ENCODE measurements at regions not wholly inside any gene's neighbourhood (a gene's known extent, or its start where the extent isn't known, plus 50 kb on each side); places are given as distances from the start of the nearest gene placed in this dataset.
"Not testable (repeated sequence)": the region's sequence is repeated elsewhere in the genome, so short reads cannot be mapped to it uniquely, and the experiment has no call there.

DNA sequence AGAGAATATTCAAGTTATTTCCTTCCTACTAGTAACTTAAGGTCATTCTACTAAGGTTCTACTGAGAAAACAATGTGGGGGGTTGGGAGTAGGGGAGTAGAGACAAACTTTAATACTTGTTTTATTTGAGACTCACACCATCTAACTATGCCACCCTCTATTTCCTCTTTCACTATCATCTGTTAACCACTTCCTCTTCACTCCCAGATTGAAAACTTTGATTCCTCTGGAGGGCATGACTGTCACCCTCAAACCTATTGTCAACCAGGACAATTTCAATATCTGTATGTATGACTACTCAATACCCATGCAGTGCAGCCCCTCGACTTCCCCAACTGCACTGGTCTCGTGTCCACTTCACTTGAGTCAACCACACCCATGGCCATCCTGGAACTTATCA lies 165.6 kb upstream of the POGK start:
- no peak overlapping the region for H3K27ac ChIP-seq (ENCODE audit: low read depth, low read length)
- H3K27me3 ChIP-seq (ENCODE audit: control insufficient read depth, insufficient read depth, low read length): no peaks in the 10 kb centered on the region
- no peak overlapping the region for H3K9ac ChIP-seq (ENCODE audit: low read length)
- no peak overlapping the region for H3K4me3 ChIP-seq (ENCODE audit: low read depth, low read length)
- H3K36me3 ChIP-seq (ENCODE audit: control insufficient read depth, insufficient read depth, low read length): no peaks in the 10 kb centered on the region
- H3K4me1 ChIP-seq (ENCODE audit: control insufficient read depth, insufficient read depth, low read length): no peaks in the 10 kb centered on the region
- no peaks in the 10 kb centered on the region for H3K9me3 ChIP-seq (ENCODE audit: control insufficient read depth, insufficient read depth, low read depth, low read length)

DNA sequence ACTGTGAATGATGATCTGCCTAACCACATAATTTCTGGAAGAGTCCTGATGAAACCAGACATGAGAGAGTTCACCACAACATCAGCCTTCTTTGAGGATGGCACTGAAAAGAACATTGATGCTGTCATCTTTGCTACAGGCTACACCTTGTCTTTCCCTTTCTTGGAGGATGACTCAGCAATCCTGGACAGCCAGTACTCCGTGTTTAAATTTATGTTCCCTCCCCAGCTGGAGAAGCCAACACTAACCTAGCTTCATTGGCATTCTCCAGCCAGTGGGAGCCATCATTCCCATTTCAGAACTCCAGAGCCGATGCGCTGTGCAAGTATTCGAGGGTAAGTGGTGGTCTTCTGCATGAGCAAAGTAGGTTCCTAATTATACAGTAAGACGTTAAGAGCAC lies 164.1 kb upstream of the POGK start:
- no peaks in the 10 kb centered on the region for H3K4me1 ChIP-seq (ENCODE audit: control insufficient read depth, insufficient read depth, low read length)
- H3K4me3 ChIP-seq (ENCODE audit: low read depth, low read length): no peak overlapping the region

DNA sequence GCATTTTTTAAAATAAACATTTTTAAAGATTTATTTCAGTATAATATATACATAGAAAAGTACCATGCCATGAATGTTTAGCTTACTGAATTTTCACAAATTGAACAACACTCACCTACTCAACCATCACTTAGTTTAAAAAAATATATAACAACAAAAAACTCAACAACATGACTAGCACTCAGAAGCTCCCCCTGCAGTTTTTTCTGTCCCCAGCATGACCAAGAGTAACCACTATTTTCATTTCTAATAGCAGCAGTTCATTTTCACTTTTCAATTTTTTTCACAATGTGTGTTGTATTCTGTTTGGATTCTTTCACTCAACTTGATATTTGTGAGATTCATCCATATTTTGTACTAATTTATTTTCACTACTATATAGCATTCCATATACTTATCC lies 162.3 kb upstream of the POGK start:
- no peak overlapping the region for H3K9ac ChIP-seq (ENCODE audit: low read length)
- H3K27ac ChIP-seq (ENCODE audit: low read depth, low read length): no peak overlapping the region
- no peaks in the 10 kb centered on the region for H3K4me1 ChIP-seq (ENCODE audit: control insufficient read depth, insufficient read depth, low read length)
- no peaks in the 10 kb centered on the region for H3K36me3 ChIP-seq (ENCODE audit: control insufficient read depth, insufficient read depth, low read length)
- H3K9me3 ChIP-seq (ENCODE audit: control insufficient read depth, insufficient read depth, low read depth, low read length): no peaks in the 10 kb centered on the region
- no peak overlapping the region for H3K4me3 ChIP-seq (ENCODE audit: low read depth, low read length)
- H3K27me3 ChIP-seq (ENCODE audit: control insufficient read depth, insufficient read depth, low read length): no peaks in the 10 kb centered on the region

More for the DNA sequence above, 164.1 kb upstream of the POGK start:
- H3K36me3 ChIP-seq (ENCODE audit: control insufficient read depth, insufficient read depth, low read length): no peaks in the 10 kb centered on the region
- no peak overlapping the region for H3K9ac ChIP-seq (ENCODE audit: low read length)
- no peaks in the 10 kb centered on the region for H3K9me3 ChIP-seq (ENCODE audit: control insufficient read depth, insufficient read depth, low read depth, low read length)
- H3K27ac ChIP-seq (ENCODE audit: low read depth, low read length): no peak overlapping the region
- H3K27me3 ChIP-seq (ENCODE audit: control insufficient read depth, insufficient read depth, low read length): no peaks in the 10 kb centered on the region

DNA sequence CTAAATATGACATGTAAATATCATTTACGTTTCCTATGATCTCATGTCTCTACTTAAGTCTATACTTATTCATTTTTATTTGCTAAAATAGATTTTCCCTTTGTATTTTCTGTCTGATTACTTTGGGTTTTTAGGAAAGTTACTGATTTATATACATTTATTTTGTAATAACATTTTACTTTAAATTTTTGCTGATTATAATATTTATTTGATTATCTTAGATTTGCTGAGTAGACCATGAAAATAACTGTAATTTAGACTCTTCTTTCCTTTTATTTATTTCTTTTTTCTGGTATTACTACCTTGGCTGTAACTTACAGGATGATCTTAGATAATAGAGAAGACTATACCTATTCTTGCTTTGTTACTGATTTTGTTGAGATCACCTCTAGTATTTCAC lies 159.9 kb upstream of the POGK start:
- Histone ChIP-seq H3K36me3 (ENCODE audit: control insufficient read depth, insufficient read depth, low read length) (no peaks in the 10 kb centered on the region), H3K4me1 (ENCODE audit: control insufficient read depth, insufficient read depth, low read length) (no peaks in the 10 kb centered on the region), H3K27me3 (ENCODE audit: control insufficient read depth, insufficient read depth, low read length) (no peaks in the 10 kb centered on the region), H3K4me3 (ENCODE audit: low read depth, low read length) (no peak overlapping the region), H3K9me3 (ENCODE audit: control insufficient read depth, insufficient read depth, low read depth, low read length) (no peaks in the 10 kb centered on the region), H3K9ac (ENCODE audit: low read length) (no peak overlapping the region), H3K27ac (ENCODE audit: low read depth, low read length) (no peak overlapping the region)

DNA sequence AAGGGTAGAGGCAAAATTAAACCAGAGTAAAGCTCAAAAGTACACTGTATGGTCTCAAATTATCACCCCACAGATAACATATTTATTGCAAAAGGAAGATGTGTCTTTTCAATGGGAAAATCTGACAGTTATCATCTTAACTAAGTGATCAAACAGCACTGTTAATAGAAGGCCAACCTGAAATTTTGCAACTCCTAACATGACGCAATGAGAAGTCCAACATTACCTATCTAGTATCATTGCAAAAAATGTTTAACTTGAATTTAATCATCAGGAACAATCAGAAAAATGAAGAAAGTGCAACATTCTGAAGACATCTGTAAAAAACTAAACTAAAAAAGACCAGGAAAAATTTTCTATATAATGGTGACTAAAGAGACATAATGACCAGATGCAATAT lies 156.7 kb upstream of the POGK start:
- H3K4me3 ChIP-seq (ENCODE audit: low read depth, low read length): no peak overlapping the region
- H3K27ac ChIP-seq (ENCODE audit: low read depth, low read length): no peak overlapping the region
- H3K4me1 ChIP-seq (ENCODE audit: control insufficient read depth, insufficient read depth, low read length): no peaks in the 10 kb centered on the region
- H3K9ac ChIP-seq (ENCODE audit: low read length): no peak overlapping the region
- no peaks in the 10 kb centered on the region for H3K27me3 ChIP-seq (ENCODE audit: control insufficient read depth, insufficient read depth, low read length)
- H3K36me3 ChIP-seq (ENCODE audit: control insufficient read depth, insufficient read depth, low read length): no peaks in the 10 kb centered on the region
- H3K9me3 ChIP-seq (ENCODE audit: control insufficient read depth, insufficient read depth, low read depth, low read length): peaks cover 4% of the 10 kb centered on the region; the same call in 1 of the 2 replicates

DNA sequence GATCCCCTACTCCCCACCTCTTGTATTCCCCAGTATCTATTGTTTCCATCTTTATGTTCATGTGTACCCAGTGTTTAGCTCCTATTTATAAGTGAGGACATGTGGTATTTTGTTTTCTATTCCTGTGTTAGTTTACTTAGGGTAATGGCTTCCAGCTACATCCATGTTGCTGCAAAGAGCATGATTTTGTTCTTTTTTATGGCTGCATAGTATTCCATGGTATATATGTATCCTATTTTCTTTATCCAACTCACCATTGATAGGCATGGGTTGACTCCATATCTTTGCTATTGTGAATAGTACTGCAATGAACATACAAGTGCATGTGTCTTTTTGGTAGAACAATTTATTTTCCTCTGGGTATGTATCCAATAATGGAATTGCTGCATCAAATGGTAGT lies 154.6 kb upstream of the POGK start:
- H3K27ac ChIP-seq (ENCODE audit: low read depth, low read length): not testable (repeated sequence)

DNA sequence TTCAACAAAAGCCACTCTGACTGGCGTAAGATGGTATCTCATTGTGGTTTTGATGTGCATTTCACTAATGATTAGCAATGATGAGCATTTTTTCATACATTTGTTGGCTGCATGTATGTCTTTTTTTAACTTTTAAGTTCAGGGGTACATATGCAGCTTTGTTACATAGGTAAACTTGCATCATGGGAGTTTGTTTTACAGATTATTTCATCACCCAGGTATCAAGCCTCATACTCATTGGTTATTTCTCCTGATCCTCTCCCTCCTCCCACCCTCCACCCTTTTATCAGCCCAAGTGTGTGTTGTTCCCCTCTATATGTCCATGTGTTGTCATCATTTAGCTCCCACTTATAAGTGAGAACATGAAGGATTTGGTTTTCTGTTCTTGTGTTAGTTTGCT lies 154.1 kb upstream of the POGK start:
- no peak overlapping the region for H3K9ac ChIP-seq (ENCODE audit: low read length)
- H3K36me3 ChIP-seq (ENCODE audit: control insufficient read depth, insufficient read depth, low read length): no peaks in the 10 kb centered on the region
- no peaks in the 10 kb centered on the region for H3K27me3 ChIP-seq (ENCODE audit: control insufficient read depth, insufficient read depth, low read length)
- H3K4me1 ChIP-seq (ENCODE audit: control insufficient read depth, insufficient read depth, low read length): no peaks in the 10 kb centered on the region
- H3K4me3 ChIP-seq (ENCODE audit: low read depth, low read length): no peak overlapping the region
- no peak overlapping the region for H3K27ac ChIP-seq (ENCODE audit: low read depth, low read length)
- peaks cover 4% of the 10 kb centered on the region; the same call in 1 of the 2 replicates for H3K9me3 ChIP-seq (ENCODE audit: control insufficient read depth, insufficient read depth, low read depth, low read length)

More for the DNA sequence above, 154.6 kb upstream of the POGK start:
- not testable (repeated sequence) for H3K9ac ChIP-seq (ENCODE audit: low read length); H3K9me3 ChIP-seq (ENCODE audit: control insufficient read depth, insufficient read depth, low read depth, low read length); H3K27me3 ChIP-seq (ENCODE audit: control insufficient read depth, insufficient read depth, low read length); H3K4me1 ChIP-seq (ENCODE audit: control insufficient read depth, insufficient read depth, low read length); H3K4me3 ChIP-seq (ENCODE audit: low read depth, low read length); H3K36me3 ChIP-seq (ENCODE audit: control insufficient read depth, insufficient read depth, low read length)

DNA sequence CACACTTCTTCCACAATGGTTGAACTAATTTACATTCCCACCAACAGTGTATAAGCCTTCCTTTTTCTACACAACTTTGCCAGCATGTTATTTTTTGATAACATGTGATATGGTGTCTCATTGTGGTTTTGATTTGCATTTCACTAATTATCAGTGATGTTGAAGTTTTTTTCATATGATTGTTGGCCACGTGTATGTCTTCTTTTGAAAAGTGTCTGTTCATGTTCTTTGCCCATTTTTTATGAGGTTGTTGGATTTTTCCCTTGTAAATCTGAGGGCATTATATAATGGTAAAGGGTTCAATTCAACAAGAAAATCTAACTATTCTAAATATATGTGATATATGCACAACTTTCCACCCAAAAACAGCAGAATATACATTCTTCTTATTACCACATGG lies 153.4 kb upstream of the POGK start:
- H3K9ac ChIP-seq (ENCODE audit: low read length); H3K27ac ChIP-seq (ENCODE audit: low read depth, low read length); H3K36me3 ChIP-seq (ENCODE audit: control insufficient read depth, insufficient read depth, low read length); H3K9me3 ChIP-seq (ENCODE audit: control insufficient read depth, insufficient read depth, low read depth, low read length); H3K4me1 ChIP-seq (ENCODE audit: control insufficient read depth, insufficient read depth, low read length); H3K4me3 ChIP-seq (ENCODE audit: low read depth, low read length); H3K27me3 ChIP-seq (ENCODE audit: control insufficient read depth, insufficient read depth, low read length): not testable (repeated sequence)

DNA sequence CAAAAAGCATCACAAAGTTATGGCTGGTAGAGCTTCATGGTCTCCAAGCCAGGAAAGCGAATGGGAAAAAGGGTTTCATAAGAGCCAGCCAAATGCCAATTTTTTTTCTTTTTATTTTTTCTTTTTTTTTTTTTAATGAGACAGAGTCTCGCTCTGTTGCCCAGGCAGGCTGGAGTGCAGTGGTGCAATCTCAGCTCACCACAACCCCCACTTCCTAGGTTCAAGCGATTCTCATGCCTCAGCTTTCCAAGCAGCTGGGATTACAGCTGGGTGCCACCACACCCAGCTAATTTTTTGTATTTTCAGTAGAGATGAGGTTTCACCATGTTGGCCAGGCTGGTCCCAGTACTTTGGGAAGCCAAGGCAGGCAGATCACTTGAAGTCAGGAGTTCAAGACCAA lies 148.7 kb upstream of the POGK start:
- H3K4me3 ChIP-seq (ENCODE audit: low read depth, low read length); H3K9ac ChIP-seq (ENCODE audit: low read length); H3K9me3 ChIP-seq (ENCODE audit: control insufficient read depth, insufficient read depth, low read depth, low read length); H3K36me3 ChIP-seq (ENCODE audit: control insufficient read depth, insufficient read depth, low read length); H3K27ac ChIP-seq (ENCODE audit: low read depth, low read length); H3K4me1 ChIP-seq (ENCODE audit: control insufficient read depth, insufficient read depth, low read length); H3K27me3 ChIP-seq (ENCODE audit: control insufficient read depth, insufficient read depth, low read length): not testable (repeated sequence)

DNA sequence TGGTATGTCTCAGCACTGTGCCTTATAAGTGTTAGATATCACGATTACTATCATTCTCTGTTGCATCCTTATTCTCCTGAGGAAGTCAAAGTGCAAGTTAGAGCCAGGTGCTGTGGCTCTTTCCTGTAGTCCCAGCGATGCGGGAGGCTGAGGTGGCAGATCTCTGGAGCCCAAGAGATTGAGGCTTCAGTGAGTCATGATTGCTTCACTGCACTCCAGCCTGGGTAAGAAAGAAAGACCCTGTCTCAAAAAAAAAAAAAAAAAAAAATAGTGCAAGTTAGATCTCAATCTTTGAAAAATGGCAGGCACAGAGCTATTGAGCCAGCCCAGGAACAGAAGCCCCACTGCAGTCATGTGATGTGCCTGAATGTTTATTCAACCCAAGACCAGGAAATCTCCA lies 147.8 kb upstream of the POGK start:
- H3K9ac ChIP-seq (ENCODE audit: low read length): no peak overlapping the region
- no peaks in the 10 kb centered on the region for H3K4me1 ChIP-seq (ENCODE audit: control insufficient read depth, insufficient read depth, low read length)
- H3K27me3 ChIP-seq (ENCODE audit: control insufficient read depth, insufficient read depth, low read length): no peaks in the 10 kb centered on the region
- no peaks in the 10 kb centered on the region; the same call in 1 of the 2 replicates for H3K9me3 ChIP-seq (ENCODE audit: control insufficient read depth, insufficient read depth, low read depth, low read length)
- H3K27ac ChIP-seq (ENCODE audit: low read depth, low read length): no peak overlapping the region
- no peak overlapping the region for H3K4me3 ChIP-seq (ENCODE audit: low read depth, low read length)
- H3K36me3 ChIP-seq (ENCODE audit: control insufficient read depth, insufficient read depth, low read length): no peaks in the 10 kb centered on the region

DNA sequence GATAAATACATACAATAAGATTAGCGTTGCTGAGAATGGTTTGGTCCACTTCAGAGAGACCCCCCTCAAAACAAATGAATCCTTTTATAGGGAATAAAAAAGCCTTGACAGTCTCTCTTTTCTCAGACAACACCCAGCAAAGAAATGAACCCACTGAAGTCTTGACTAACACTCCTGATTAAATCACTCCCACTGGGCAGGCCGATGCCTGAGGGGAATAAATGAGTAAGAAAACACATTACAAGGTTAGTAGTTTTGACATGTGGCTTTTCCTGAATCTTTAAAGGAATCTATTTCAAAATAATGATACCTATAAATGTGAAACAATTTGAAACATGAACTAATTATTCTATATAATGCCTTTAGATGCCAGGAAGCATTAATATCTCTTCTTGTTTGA lies 146.9 kb upstream of the POGK start:
- Histone ChIP-seq H3K9me3 (ENCODE audit: control insufficient read depth, insufficient read depth, low read depth, low read length) (no peaks in the 10 kb centered on the region; the same call in 1 of the 2 replicates), H3K27me3 (ENCODE audit: control insufficient read depth, insufficient read depth, low read length) (no peaks in the 10 kb centered on the region), H3K9ac (ENCODE audit: low read length) (no peak overlapping the region), H3K36me3 (ENCODE audit: control insufficient read depth, insufficient read depth, low read length) (no peaks in the 10 kb centered on the region), H3K4me3 (ENCODE audit: low read depth, low read length) (no peak overlapping the region), H3K27ac (ENCODE audit: low read depth, low read length) (no peak overlapping the region), H3K4me1 (ENCODE audit: control insufficient read depth, insufficient read depth, low read length) (no peaks in the 10 kb centered on the region)

DNA sequence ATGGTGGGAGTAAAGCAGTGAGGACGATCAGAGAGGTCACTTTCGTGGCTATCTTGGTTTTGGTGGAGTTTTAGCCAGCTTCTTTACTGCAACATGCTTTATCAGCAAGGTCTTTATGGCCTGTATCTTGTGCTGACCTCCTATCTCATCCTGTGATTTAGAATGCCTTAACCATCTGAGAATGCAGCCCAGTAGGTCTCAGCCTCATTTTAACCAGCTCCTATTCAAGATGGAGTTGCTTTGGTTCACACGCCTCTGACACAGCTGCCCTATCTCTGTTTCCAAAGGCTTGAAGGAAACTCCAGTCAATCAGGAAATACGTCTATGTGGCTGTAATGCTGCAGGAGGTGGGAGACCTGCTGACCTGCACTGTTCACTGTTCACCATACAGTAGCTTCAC lies 146.1 kb upstream of the POGK start:
- Histone ChIP-seq H3K27ac (ENCODE audit: low read depth, low read length) (no peak overlapping the region), H3K9me3 (ENCODE audit: control insufficient read depth, insufficient read depth, low read depth, low read length) (no peaks in the 10 kb centered on the region), H3K9ac (ENCODE audit: low read length) (no peak overlapping the region), H3K4me3 (ENCODE audit: low read depth, low read length) (no peak overlapping the region), H3K27me3 (ENCODE audit: control insufficient read depth, insufficient read depth, low read length) (no peaks in the 10 kb centered on the region), H3K4me1 (ENCODE audit: control insufficient read depth, insufficient read depth, low read length) (no peaks in the 10 kb centered on the region), H3K36me3 (ENCODE audit: control insufficient read depth, insufficient read depth, low read length) (no peaks in the 10 kb centered on the region)

Data from HUES6 (cell line).